RWPE1 (cell line): ENCODE measurements at regions not wholly inside any gene's neighbourhood (a gene's known extent, or its start where the extent isn't known, plus 50 kb on each side); places are given as distances from the start of the nearest gene placed in this dataset.

Experiments
- CTCF ChIA-PET: fragments of 350-600 bp; sonication (Branson Sonifier 250); formaldehyde crosslinking; extraction: SDS; loops from one replicate; lab custom pipeline; 2021; lab: Yijun Ruan, JAX
- POLR2A ChIA-PET: fragments of 400-600 bp; formaldehyde crosslinking; extraction: SDS; loops from one replicate; lab custom pipeline; 2020; ENCODE audit warnings: antibody characterized with exemption; ENCODE audit not compliant: low non-redundant PET; lab: Yijun Ruan, JAX
- DNase-seq: peaks from one replicate; pipeline ENCODE4 v3.0.0; 2012; ENCODE audit warnings: low spot score
- H3K27ac ChIP-seq: fragments of 450-650 bp; 2 replicates; pipeline ENCODE4 v1.5.1; 2017
- TF ChIP-seq, protein P1 (sequence below): fragments of 450-650 bp; conservative IDR thresholded peaks from 2 replicates; pipeline ENCODE4 v1.5.1; 2017; ENCODE audit warnings: low read depth, mild to moderate bottlenecking

DNA sequence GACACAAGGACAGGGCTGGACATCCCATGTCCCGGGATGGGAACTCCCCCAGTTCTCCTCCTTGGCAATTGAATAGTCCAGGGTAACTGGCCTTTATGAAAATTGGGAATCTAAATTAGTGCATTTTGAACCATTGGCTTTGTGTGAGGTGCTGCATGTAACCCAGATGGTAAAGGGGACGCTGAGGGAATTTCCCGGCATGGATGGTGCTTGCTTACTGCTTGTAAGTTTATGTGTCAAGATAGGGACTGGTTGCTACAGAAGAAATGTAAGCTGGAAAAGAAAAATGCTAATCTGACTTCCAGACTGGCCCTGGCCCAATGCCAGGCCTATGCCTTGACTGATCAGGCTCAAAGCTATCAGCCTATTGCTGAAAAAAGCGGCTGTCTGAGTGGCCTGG, 1096.7 kb upstream of the DDX18 start:
- no peak overlapping the region for H3K27ac ChIP-seq
- POLR2A ChIA-PET, result interaction anchor here (0.7 kb wide), 1 partner anchor 21 kb away, joined by 4 read pairs; no protein-coding TSS in a partner anchor
- no peak for DNase-seq
- TF ChIP-seq, protein P1, sequence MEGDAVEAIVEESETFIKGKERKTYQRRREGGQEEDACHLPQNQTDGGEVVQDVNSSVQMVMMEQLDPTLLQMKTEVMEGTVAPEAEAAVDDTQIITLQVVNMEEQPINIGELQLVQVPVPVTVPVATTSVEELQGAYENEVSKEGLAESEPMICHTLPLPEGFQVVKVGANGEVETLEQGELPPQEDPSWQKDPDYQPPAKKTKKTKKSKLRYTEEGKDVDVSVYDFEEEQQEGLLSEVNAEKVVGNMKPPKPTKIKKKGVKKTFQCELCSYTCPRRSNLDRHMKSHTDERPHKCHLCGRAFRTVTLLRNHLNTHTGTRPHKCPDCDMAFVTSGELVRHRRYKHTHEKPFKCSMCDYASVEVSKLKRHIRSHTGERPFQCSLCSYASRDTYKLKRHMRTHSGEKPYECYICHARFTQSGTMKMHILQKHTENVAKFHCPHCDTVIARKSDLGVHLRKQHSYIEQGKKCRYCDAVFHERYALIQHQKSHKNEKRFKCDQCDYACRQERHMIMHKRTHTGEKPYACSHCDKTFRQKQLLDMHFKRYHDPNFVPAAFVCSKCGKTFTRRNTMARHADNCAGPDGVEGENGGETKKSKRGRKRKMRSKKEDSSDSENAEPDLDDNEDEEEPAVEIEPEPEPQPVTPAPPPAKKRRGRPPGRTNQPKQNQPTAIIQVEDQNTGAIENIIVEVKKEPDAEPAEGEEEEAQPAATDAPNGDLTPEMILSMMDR, result no peak
- CTCF ChIA-PET, result no interaction called here

DNA sequence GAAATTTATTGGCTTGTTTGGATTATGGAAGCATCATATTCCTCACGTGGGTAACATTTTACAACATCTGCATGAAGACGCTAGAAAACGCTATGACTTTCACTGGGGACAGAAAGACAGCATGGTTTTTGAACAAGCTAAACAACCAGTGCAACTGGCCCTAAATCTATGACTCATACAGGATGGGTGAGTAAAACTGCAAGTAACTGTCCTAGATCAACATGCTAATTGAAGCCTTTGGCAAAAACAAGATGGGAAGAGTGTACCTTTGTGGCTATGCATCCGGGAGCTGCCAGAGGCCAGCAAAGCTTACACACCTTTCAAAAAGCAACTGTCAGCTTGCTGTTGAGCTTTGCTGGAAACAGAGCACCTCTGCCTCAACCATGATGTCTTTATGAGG, 1096.0 kb upstream of the DDX18 start:
- TF ChIP-seq, protein P1, result no peak
- ChIA-PET CTCF (no interaction called here), POLR2A (interaction anchor here (0.7 kb wide), 1 partner anchor 22 kb away, joined by 4 read pairs; no protein-coding TSS in a partner anchor)
- DNase-seq, result peak; percentile 41
- no peak overlapping the region for H3K27ac ChIP-seq

DNA sequence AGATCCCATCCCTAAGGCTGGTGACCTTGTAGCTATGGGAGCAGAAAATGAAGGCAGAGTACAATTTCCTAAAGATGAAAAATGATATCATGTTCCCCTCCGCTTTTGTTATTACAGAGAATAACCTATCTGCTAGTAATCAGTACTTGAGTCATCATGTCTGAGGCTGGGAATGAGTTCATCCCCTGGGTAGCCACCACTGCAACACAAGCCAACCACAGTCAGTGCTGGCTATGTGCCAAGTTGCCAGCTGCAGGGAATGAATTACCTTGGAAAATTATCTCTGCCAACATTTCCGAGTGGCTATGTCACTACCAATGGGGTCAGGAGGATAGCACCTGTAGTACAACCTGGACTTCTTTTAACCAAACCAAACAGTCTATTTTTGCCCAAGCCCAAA, 1094.7 kb upstream of the DDX18 start:
- peak; percentile 83 for DNase-seq
- CTCF ChIA-PET, result no interaction called here
- H3K27ac ChIP-seq, result no peak overlapping the region
- POLR2A ChIA-PET, result no interaction called here
- TF ChIP-seq, protein P1, result no peak

DNA sequence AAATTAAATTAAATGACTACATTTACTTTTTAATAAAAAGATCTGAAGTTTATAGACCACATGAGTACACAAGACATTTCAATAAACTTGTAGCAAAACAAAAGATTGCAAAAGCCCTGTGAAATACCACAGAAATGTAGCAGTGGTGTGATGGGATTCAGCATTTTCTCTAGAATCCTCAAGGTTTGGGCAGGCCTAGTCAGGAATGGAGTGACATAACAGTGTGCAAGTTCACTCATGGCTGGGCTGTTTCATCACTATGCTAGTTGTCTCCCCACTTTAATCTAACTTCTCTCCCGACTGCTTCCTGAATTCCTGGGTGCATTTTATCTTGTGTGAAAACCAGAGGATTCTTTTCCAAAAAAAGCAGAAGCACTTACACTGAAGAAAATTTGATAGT, 1089.9 kb upstream of the DDX18 start:
- ChIA-PET POLR2A (no interaction called here), CTCF (no interaction called here)
- peak overlapping the region; percentile 70 for H3K27ac ChIP-seq
- peak; percentile 12 for DNase-seq
- TF ChIP-seq, protein P1, result no peak

DNA sequence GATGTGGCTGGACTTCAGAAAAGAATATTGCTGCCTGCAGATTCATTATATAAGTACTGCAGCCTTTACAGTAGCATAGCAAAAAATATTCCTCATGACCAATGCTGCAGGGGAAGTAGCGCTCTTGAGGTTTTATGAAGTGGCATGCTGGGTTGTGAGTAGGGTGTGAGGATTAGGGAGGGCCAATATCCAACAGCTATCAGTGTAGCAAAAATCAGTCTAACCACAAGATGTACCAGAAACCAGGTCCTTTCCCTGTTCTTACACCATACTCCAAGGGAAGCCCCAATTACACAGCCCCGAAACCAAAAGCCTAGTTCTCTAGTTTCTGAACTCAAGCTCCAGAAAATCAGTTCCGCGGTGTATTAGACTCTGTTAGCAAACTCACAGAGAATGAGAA, 1082.2 kb upstream of the DDX18 start:
- POLR2A ChIA-PET, result no interaction called here
- no peak overlapping the region for H3K27ac ChIP-seq
- TF ChIP-seq, protein P1, result no peak
- DNase-seq, result no peak
- CTCF ChIA-PET, result no interaction called here

DNA sequence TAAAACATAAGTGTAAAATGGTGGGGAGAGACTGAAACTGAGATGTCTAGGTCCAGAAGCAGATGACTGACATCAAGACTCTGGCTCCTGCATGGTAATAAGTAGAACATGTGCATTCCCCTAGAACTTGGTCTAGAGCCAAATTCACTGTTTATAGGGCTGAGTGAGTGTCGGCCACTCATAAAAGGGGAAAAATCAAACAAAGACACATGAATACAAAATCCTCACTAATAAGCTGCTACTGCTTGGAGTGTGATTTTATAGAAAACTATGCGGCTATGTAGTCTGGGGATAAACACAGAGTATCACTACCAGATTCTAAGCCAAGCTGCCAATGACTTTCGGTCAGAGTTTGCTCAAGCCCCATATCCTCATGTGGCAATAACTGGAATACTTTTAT, 1080.8 kb upstream of the DDX18 start:
- TF ChIP-seq, protein P1, result no peak
- ChIA-PET CTCF (no interaction called here), POLR2A (no interaction called here)
- H3K27ac ChIP-seq, result no peak overlapping the region
- no peak for DNase-seq

DNA sequence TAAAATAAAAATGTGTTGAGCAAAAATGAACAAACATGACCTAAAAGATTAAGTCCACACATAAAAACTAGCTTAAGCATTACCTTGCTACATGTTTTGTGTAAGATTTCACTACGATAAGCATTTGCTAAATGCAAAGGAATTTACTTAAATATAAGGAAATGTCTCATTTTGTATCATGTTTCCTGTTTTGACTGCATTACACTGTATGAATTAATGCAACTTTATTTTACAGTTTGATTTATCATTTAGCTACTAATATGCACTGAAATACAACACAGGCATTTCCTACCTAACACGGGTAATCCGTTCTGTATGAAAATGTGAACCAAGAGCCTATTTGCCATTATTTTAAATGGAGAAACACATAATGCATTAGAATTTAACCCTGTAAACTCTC, 1076.5 kb upstream of the DDX18 start:
- DNase-seq, result no peak
- TF ChIP-seq, protein P1, result no peak
- no peak overlapping the region for H3K27ac ChIP-seq
- ChIA-PET POLR2A (no interaction called here), CTCF (interaction anchor here (0.7 kb wide), 2 partner anchors 349 to 1505 kb away, joined by 3 to 5 read pairs; no protein-coding TSS in a partner anchor)
